ENCODE measurements at regions not wholly inside any gene's neighbourhood (a gene's known extent, or its start where the extent isn't known, plus 50 kb on each side); places are given as distances from the start of the nearest gene placed in this dataset.

DNA sequence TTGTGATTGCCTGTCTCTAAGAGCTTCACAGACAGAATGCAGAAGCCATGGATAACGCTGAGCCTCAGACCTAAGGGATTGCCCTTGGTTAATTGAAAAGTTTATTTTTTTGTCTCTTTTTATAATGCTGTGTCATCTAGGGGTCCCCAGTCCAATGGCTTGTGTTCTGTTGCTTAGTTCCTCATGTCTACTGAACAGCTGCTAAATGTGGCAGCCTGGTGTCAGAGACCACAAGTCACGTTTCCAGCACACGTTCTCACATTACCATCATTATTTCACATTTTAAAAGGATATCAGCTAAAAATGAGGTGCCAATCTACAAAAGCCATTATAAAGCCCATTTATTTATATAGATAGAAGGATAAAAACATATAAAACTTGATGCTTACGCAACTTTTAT, 1362.0 kb downstream of the PCDH9 start:
- no peak for DNase-seq

DNA sequence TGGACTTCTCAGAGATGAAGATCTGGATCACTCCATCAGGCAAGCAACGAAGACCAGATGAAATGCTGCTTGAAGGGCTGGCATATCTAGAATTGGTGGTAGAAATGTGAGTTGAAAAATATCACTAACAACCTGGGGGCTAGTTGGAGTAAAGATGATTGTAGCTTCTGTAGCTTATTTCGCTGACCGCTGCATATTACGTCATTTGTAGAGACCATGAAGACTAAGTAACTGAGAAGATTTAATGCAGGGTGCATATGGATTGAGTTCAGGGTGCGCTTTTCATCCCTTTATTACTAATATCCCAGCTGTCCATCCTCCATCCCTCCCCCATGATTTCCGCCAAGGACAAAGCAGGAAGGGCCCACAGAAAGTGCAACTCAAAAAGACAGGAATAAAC, 1364.0 kb downstream of the PCDH9 start:
- no peak for DNase-seq

DNA sequence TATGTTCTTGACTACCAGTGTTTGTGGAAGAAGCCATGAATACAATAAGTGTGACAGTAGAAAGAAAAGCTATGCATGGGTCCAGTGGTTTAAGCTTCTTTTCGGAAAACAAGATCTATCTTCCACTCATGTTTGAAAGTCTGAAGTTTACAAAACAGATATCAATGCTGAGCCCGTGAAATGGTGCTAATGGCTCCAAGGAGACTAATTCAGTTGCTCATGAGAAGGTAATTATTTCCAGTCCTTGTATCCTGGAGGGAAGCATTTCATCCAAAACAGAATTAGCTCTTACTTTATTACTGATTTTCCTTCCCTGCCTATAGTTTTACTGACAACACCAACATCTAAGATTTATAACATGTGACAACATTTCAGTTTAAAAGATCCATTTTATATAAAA, 1364.9 kb downstream of the PCDH9 start:
- DNase-seq, result no peak

DNA sequence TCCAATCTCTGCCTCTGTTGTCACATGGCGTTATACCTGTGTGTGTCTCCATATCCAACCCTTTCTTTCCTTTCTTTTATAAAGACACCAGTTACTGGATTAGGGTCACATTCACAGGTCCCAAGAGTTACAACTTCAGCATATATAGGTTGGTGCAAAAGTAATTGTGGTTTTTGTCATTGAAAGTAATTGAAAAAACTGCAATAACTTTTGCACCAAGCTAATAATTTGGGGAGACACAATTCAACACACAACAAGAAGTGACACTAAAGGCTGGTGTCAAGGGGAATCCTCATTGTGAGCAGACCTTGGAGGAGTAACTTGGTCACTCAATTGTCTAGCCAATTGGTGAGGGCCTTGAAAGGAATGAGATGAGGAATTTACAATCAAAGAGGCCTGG, 1366.1 kb downstream of the PCDH9 start:
- DNase-seq, result no peak

DNA sequence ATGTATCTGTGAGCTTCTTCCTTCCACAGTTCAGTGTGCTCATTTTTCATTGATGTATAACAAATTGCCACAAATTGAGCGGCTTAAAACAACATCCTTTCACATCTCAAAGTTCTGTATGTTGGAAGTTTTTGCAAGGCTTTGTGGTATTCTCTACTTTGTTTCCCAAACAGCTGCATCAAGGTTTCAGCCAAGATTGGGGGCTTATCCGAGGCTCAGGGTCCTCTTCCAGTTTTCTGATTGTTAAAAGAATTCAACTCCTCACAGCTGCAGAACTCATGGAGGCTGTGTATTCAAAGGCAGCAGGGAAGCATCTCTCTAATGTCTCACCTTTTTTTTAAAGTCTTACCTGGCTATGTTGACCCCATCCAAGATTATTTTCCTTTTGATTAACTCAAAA, 1369.8 kb downstream of the PCDH9 start:
- no peak for DNase-seq

DNA sequence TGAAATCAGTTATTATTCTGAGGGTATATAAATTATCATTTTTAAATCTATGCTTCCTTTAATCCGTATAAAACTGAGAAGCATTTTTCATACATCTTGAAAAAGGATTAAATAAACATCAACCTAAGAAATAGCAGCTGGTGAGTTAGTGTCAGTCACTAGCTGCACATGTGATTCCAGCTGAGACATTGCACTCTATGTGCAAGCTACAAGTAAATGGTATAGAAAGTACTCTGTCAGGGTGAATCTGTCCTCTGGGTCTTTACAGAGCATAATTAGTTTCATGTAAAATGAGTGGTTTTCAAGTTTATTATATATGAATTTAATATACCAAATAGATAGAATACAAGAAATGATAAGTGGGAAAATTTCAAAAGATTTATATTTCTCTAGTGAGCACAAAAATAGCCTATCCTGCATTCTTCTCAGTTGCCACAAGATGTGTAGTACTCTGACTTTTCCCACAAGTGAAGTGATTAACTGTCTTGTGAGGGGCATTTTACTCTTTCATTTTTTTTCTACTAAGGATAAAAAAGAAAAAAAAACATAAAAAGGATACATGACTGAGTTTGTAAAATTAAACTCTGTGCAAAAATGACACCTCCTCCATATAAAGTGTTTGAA, 1372.1 kb downstream of the PCDH9 start:
- DNase-seq, result no peak

DNA sequence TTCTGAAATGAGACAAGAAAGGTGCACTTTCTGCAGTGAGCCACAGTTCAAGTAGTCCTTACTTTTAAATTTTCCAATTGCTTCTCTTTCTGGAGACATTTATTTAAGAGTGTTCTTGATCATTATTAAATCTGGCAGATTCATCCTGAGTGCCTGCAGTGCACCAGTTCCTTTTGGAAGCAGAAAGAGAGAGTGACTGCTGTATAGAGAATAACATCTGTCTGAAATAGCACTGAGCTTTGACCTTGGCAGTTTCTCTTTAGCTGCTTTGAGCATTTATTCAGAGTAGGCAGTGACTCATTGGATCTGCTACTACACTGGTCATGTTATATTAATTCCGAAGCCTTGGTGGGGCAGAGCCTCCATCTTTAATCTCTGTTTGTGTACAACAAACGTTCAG, 1373.7 kb downstream of the PCDH9 start:
- no peak for DNase-seq

DNA sequence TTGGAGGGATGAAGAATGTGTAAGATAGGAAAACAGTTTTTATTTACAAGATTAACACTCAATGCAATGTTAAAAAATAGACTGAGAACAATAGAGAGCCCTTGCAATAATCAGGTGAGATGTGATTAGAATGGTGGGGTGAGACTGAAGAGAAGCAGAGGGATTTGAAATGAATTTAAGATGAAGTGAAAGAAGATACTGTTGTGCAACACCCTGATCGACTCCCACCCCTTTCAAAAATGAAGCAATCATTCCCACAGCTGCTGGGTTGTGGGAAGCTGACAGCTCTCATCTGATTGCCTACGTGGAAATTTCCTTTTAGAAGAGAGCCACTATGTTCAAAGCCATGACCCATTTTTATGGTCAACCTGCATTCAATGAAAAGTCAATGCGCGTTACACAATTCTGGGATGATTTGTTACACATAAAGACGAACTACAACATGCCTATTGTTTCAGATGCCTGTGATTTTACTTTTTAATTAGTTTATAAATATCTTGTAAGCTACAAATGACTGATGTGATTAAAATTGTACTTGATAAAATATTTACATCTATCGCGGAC, 1374.8 kb downstream of the PCDH9 start:
- no peak for DNase-seq

DNA sequence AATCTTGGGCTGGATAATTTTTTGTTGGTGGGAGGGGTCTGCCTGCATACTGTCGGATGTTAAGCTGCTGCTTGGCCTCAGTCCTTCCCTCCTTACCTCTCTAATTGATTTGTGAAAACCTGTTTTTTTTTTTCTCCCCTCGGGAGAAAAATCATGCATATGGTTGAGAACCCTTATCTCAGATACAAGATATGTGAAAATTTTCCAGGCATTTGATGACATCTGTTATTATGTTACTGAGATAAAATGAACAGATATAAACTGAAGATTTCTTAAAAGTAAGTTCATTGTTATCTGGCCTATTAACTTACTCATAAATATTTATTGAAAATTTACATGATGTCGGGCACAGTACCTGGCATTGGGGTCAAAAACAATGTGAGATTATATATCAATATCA, 1375.7 kb downstream of the PCDH9 start:
- DNase-seq, result no peak

DNA sequence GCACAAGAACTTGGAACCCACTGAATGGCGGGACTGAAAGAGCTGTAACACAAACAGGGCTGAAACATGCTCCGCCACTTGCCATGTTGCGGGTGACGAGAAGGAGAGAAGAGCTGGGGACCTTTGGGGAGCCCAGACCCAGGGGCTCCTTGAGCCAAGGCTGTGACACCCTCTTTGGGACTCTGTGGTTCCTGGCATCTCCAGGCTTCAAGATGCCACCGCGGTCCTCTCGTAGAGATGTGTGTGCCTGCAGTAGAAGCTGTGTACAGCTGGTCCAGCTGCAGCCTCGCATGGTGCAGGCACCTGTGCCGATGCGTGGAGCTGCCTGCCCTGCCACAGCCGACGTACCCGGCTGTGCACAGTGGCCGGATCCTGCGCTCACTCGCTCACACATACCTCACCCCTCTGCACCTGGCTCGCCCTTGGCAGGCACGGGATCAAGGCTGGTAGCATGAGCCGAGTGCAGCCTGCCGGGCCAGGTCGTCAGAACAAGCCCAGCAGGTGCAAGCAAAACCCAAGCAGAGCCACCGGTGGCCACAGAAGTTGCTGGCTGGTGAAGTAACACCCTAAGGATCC, 1385.8 kb downstream of the PCDH9 start:
- DNase-seq, result no peak

DNA sequence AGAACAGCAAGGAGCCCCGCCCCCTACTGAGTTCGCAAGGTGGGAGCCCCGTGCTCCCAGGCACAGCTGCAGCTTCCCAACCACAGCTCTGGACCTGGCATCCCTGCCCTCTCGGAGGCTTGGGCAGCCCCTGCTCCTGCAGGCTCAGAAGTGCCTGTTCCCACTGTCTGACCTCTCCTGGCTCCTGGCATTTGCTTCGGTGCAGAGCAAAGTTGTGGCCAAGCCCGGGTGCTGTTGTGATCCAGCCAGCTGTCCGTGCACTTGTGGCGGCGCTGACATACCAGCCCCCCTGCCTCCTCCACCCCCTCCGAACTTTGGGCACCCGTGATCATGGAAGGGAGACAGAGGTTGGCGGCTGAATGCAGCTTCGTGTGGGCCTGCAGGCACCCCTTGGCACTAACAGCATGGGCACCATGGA, 1386.8 kb downstream of the PCDH9 start:
- no peak for DNase-seq

DNA sequence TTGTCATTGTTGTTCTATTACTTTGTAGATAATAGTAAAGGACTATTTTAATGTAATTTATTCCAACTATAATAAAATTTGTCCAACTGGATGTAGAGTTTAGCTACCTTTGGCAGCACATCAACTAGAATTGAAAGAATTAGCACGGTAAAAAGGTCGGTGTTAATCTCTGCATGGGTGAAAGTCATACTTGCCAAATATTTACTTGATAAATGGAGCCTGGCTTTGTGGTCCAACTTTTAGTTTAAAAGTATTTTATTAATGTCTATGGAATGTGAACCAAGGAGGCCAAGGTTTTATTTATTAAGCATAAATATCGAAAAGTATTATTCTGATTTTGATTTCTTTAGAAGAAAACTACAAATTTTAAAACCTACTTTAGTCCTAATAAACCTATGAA, 1389.0 kb downstream of the PCDH9 start:
- no peak for DNase-seq

DNA sequence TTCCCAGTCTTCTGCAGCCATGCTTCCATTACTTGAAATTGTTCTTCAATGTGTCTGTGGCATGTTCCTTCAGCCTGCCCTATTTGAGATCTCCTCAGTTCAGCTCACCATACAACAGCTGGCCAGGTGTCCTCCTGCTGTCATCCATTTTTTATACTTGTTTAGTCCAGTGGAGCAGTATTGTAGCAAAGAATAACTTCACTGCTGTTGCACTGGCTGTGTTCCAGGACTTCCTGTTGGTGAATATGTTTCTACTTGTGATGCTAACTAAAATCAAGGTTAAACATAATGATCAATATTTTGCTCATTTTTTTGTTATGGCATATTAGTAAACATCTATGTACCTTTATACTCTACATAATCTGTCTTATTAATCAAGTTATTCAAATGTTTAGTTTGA, 1394.1 kb downstream of the PCDH9 start:
- DNase-seq, result no peak

DNA sequence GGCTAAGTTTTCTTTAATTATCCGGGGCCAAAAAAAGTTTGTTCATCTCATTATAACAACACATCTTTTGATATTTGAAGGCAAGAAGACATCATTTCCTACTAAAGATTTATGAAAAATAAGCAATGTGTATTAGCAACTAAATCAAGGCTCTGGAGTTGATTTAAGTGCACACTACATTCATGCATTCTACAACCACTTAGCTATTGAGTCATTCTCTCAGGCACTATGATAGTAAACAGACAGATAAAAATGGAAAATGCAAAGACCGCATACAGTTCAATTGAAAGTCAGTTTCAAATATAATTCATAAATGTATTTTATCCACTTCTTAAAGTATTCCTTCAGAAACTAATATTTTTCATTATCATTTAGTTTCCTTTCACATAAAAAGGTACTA, 1395.2 kb downstream of the PCDH9 start:
- DNase-seq, result no peak

DNA sequence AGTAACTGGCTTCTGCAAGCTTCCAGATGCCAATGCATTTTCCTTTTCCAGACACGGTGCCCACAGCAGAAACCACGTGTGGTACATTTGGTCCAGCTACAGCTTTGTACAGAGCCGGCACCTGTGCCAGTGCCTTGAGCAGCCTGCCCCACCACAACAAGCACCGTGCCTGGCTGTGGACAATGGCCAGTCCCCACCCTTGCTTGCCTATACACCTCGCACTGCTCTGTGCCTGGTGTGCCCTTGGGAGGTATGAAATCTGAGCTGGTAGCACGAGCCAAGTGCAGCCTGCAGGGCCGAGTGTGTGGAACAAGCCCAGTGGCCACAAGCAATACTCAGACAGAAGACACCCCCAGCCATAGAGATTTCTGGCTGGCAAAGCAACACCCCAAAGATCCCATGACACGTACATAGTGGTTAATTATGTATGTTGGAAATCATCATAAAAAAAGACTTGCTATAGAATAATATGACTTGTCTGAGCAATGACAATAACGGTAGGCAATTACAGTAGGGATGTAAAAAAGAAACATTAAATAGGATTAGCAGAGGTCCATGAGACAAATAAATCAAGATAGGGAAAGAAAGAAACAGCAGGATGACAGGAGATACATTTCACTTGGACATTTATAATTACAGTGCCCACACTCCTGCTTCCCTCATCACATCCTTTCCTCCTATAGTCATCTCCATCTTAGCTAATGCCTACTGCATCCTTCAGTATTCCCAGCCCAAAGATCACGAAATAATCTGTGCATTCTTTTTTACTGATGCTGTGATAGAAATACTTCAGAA, 1399.5 kb downstream of the PCDH9 start:
- DNase-seq, result no peak

DNA sequence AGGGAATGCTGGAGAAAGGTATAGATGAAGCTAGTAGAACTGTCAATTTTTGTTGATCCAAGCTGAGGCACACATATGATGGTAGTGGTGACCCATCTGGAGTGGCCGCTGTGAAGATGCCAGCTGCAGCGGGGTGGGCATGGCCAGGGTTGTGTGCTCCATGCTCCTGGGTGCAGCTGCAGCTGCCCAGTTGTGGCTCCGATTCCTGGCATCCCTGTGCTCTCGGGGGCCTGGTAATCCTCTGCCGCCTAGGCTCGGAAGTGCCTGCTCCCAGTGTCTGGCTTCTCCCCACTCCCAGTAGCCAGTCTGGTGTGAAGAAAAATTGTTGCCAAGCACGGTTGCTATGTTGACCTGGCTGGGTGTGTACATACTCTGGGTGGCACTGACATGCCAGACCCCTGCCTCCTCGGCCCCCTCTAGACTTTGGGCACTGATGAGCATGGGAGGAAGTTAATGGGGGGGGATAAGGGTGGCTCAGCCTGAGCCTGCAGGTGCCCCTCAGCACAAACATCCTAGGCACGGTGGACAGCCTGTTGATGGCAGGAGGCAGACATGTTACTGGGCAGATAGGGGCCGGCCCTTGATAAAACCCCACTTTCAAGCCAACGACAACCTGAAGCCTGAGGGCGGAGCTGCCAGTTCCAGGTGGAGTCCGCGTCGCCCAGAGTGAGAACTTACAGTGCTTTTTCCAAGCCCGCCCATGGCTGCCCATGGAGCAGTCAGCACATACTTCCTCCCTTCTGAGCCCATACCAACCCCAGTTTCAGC, 1400.7 kb downstream of the PCDH9 start:
- no peak for DNase-seq

DNA sequence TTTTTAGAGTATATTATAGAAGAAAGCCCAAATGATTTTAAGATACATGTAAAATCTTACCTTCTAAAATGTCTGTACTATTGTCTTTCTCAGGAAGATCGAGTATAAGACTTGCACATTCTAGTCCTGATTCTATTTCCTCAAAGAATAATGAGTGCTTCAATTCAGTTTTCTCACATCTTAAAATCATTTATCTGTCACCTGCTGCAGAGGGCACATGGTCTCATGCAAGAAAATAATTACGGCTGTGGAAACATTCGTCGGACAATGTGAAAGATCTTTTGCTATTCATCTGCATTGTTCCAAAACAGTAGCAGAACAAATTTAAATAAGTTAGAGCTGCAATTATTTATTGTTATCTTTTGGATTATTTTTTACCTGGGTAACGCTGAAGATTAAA, 1403.5 kb downstream of the PCDH9 start:
- DNase-seq, result no peak

DNA sequence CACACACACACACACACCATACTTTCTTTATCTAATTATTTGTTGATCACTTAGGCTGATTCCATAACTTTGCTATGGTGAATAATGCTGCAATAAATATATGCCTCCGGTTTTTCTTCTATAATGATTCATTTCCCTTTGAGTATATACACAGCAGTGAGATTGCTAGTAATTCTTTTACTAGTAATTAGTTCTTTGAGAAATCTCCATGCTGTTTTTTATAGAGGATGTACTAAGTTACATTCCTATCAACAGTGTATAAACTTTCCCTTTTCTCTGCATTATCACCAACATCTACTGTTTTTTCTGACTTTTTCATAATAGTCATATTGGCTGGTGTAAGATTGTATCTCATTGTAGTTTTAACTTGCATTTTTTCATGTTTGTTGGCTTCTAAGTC, 1405.1 kb downstream of the PCDH9 start:
- no peak for DNase-seq

DNA sequence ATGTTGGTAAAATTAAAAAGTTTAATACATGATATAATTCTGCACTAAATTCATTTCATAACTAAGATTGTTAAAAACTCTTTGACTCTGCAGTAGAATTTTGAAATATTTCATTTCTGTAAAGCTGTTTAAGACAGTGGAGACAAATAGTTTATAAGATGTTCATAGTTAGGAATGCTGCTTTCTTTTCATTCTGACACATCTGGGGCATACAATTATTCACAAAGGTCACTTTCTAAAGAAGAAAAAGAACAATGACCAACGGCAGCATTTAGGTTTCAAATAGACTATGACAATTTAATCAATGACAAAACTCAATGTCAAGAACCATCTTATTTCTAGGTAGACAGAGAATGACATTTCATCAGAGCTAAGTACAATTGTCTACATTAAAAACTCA, 1422.1 kb downstream of the PCDH9 start:
- no peak for DNase-seq

DNA sequence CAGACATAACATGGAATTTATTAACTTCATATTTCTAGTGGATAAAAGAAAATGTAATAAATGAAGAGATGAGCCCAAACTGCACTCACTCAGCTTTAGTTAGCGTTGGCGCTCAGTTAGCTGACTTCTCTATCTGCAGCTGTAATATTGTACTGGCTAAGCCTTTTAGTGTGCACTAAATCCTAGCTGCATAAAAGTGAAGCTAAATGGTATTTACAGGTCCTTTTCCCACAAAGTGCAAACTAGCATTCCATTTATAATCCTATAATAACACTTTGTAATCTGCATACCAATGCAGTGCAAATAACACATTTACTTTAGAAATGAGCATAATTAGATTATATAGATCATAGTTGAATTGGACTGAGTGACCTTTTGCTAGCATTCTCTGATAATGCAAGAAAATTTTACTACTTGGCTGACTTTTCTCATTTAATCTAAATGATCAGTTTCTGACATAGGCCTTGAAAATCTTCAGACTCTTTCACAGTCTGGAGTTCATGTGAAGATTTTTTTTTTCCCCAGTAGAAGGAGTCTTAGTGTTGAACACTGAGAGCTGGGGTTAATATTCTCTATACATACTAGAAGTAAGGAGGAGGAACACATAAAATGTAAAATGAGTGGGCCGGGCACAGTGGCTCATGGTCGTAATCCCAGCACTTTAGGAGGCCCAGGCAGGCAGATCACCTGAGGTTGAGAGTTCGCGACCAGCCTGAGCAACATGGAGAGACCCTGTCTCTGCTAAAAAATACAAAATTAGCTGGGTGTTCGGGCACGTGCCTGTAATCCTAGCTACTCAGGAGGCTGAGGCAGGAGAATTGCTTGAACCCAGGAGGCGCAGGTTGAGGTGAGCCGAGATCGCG, 1426.4 kb downstream of the PCDH9 start:
- DNase-seq, result no peak

DNA sequence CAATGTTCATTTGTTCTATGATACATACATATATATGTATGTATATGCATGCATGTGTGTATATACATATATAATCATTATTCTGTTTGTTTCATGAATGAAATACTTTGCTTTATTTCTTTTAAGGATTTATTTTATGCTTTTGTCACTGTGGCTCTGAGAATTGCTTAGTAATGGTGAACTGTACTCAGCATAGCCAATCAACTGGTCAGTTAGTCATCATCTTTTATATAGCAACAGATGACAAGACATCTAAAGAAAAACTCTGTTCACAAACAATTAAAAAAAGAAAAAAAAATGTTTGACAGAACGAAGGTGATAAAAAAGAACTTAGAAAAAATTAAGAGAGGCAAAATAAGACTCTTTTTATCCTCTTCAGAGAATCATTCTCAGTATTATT, 1440.3 kb downstream of the PCDH9 start:
- DNase-seq, result no peak

DNA sequence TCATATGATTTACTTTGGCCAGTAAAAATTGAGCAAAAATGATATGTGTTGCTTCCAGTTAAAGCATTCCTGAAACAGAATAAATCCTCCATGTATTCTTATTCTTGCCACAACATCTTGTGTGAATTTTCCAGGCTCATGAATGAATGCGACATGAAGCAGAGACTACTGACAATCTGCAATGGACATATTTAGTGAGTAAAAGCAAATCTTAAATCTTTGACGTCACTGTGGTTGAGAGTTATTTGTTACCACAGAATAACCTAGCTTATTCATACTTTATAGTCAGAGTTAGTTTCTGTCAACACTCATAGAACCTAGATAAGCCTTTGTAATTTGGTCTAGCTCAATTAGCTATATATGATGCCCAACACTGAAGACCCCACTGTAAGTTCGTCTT, 1443.1 kb downstream of the PCDH9 start:
- DNase-seq, result no peak
